HG03520 (cell line): ENCODE measurements at regions not wholly inside any gene's neighbourhood (a gene's known extent, or its start where the extent isn't known, plus 50 kb on each side); places are given as distances from the start of the nearest gene placed in this dataset.

ENCODE experiments used
- ATAC-seq: cut with Tn5 transposase; IDR thresholded peaks from one replicate; pipeline ENCODE4 v1.9.1; 2021; ENCODE audit warnings: mild to moderate bottlenecking, moderate library complexity; ENCODE audit not compliant: unreplicated experiment

- ATAC-seq: no peak
These were observed 178.5 kb downstream of the GPAM start for GRCh38 chr10:112005044-112005443.

DNA sequence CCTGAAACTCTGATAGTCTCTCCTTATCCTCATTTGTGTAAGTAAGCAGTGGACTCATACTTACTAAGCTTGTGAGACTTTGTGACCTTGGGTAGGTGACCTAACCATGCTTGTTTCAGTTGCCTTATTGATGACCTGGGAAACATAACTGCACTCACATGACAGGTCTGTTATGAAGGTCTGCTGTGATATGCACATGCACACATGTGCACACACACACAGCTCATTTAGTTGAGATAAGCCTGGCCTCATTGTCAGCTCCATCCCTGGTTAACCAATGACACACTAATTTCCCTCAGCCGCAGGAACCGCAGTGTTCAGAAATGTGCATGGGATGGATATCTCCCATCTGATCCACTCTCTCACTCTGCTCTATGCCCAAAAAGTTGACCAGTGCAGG is 177.2 kb downstream of the GPAM start:
- no peak for ATAC-seq

DNA sequence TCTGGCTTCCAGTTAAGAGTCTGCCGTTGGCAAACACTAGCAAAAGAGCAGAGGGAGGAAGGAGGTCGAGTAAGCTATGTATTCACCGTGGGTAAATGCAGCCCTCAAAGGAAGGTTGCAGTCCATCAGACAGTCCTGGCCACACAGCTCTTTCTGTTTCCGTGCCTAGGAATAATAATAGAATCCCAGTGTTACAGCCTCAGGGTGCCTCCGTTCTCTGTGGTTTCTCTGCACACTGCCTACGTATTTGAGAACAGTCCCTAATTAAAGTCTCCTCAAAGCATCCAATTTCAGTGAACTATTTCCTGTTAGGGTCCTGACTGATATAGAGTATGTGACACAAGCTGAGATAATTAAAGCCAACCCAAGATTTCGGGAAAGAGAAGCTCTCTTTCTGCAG is 176.7 kb downstream of the GPAM start:
- ATAC-seq: no peak

DNA sequence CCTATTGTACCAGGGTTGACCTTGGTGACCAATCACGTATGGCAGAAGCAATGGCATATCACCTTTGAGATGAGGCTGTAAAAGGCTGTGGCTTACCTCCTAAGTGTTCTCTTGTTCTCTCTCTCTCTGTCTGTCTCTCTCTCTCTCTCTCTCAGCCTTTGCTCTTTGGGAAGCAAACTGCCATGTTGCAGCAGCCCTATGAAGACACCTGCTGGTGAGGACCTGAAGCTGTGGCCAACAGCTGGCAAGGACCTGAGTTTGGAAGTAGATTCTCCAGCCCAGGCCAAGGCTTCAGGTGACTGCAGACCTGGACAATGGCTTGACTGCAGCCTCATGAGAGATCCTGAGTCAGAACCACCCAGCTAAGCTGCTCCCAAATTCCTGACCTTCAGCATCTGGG is 161.4 kb downstream of the GPAM start:
- ATAC-seq: no peak

DNA sequence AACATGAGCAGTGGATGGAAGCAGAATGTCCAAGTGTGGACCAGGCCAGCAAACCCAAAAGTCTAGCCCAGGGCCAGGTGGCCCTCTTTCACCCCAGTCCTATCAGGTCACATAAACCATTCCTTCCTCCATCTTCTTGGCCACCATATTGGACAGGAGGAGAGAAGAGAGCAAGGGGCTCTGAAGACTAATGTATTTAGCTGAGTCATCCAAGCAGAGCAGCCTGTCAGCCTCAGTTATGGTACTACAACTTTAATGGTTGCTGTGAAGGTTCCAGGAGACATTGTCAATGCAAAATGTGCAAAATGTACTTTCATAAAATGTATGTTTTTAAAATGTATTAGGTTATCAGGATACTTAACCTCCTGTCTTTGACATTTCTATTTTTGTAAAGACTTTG is 159.5 kb downstream of the GPAM start:
- no peak for ATAC-seq

DNA sequence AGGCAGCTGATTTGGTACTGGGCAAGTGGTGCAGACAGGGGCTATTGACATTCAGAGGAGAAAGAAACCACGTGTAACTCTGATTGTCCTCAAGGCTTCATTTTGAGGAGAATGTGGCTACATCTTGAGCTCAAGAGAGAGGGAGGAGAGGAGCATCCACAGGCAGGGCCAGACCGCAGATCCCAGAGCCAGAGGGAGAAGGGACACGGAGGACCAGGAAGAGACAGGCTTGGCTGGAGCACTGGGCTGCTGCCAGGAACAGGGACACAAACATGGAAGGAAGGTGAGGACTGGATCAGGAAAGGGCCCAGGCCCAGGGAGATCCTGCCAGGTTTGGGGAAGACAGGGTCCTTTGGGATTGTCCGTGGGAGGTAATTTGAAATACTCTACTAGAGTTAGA is 158.3 kb downstream of the GPAM start:
- no peak for ATAC-seq

GRCh38 chr10:112026438-112026837 is 157.1 kb downstream of the GPAM start:
- no peak for ATAC-seq

GRCh38 chr10:112027731-112028280 is 155.8 kb downstream of the GPAM start:
- ATAC-seq: no peak

DNA sequence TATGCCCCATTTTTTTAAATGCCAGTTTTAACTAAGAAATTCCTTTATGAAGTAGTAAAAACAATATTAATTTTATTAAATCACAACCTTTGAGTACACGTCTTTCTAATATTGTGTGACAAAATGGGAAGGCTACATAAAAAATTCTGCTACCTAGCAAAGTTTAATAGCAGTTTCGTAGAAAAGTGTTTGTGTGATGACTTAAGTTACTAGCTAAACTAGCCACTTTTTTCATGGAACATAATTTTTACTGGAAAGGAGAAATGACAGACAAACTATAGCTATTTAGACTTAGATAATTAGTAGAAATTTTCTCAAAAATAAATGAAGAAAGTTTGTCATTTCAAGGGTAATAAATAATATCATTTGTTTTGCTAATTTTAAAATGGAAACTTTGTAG is 153.1 kb downstream of the GPAM start:
- no peak for ATAC-seq

DNA sequence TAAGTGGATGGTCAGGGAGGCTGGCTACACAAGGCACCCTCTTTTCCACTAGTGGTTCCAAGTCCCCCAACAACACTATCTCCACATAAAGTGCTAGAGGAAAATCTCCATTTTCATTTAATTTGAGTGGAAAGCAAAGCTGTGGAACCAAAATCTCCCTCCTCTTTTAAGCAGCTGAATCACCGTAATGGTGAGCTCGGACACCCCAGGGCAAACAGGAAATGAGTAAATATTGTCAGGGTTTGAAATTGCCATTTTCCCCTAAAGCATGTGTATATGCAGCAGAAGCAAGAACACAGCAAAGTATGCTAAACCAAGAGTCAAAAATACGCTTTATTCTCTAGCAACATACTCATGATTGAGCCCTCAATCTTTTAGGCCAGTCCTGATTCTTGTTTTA is 143.7 kb downstream of the GPAM start:
- ATAC-seq: no peak

DNA sequence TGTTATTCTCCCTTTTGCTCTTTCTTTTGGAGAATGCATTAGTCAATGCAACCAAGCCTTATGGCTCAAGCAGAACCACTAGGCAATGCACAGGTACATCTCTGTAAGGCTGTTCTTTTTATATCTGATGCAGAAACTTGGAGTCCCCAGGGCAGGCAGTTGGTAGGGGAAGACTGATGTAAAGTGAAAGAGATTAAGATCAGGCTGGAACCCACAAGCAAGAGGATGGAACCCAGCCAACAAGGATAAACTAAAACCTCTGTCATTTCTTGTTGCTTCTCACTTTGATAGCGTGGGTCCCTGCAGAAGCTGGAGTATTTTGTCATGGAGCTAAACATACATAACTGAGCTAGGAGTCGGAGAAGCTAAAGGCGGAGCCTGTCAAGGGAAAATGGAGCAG is 142.9 kb downstream of the GPAM start:
- ATAC-seq: no peak

DNA sequence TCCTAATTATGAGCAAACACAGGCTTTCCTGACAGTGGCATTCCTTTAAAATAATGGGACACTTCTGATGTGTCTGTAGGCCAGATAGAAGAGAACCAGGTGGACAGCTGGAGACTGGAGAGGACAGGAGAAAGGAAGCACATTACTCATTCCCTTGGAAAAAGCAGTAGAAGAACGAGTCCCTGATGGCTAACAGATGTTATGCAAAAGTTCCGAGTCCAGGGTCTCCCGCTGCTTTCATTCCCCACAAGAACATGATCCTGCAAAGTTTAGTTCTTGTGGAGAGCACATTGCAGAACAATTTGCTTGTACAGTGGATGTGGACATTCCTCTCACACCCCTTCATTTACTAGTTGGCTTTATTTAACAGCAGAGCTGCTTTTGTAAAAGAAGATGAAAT is 137.6 kb downstream of the GPAM start:
- ATAC-seq: no peak

DNA sequence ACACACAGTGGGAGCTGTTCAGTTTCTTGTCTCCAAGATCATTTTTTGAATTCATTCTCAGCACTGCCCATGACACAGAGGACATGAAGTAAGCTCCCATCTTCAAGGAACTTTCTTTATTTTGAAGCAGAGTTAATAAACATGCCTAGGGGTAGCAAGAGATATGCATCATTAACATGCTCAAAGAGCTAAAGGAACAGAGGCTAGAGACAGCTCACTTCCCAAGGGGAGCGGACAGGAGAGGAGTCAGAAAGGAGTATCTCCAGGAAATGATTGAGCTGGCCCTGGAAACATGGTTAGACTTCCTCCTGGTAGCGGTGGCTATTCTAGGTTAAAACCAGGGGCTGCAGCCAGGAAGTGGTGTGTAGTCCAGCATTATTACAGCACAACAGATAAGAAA is 135.9 kb downstream of the GPAM start:
- no peak for ATAC-seq

DNA sequence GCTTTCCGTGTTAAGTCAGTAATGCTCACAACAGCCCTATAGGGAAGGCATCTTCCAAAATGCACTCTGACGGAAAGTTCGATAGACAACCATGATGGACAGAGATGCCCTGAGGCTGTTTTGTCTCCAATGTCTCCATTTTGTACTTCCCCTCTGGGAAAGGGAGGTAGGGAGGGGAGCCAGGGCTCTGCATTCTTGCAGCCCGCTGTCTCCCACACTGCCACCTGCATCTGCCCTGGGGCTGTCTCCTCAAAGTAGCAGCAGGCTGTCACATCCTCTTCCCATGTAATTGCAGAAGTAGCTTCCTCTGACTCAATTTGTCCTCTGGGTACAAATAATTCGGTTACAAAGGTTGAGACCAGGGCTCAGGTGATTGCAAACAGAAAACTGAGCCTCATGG is 131.4 kb downstream of the GPAM start:
- ATAC-seq: no peak

DNA sequence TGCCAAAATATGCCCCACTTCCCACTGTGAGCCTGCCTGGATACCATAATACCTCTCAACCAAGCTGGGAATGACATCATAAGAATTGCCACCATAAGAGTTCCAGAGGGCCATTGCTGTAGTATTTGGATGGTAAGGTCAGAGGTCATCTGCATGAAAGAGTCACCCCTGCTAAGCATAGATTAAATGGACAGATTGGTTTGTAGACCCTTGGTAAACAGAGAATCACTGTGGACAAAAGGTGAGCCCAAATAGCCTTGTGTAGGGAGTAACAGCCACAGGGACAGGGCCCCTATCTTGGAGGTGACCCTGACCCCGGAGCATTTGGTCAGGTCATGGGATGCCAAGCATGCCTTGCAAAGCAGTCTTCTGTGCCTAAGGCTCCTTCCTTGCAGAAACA is 129.7 kb downstream of the GPAM start:
- no peak for ATAC-seq

GRCh38 chr10:112054516-112054915 is 129.0 kb downstream of the GPAM start:
- ATAC-seq: no peak

GRCh38 chr10:112057072-112057471 is 126.5 kb downstream of the GPAM start:
- no peak for ATAC-seq

GRCh38 chr10:112059220-112059619 is 124.3 kb downstream of the GPAM start:
- ATAC-seq: no peak

DNA sequence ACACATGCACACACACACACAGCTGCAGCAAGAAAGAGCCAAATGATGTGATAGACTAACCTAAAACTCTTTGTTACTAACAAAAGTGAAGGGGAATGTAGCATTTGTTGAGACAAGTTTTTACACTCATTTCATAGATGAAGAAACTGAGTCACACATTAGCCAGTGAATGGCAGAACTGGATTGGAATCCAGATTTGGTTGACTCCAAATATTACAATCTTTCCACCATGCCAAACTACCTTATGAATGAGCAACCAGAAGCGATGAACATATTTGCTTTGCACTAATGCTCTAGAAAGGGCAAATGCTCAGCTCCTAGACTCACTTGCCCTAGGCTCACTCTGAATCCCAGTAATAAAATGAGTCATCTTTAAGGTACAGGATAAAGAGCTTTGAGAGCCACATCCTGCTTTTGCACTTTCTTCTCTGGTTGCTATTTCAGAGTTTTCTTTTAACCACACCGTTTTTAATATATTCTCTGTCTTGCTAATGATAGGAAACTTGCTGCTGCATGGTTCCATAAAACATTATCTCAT is 111.9 kb downstream of the GPAM start:
- ATAC-seq: no peak

GRCh38 chr10:112078003-112078402 is 105.6 kb downstream of the GPAM start:
- ATAC-seq: no peak

DNA sequence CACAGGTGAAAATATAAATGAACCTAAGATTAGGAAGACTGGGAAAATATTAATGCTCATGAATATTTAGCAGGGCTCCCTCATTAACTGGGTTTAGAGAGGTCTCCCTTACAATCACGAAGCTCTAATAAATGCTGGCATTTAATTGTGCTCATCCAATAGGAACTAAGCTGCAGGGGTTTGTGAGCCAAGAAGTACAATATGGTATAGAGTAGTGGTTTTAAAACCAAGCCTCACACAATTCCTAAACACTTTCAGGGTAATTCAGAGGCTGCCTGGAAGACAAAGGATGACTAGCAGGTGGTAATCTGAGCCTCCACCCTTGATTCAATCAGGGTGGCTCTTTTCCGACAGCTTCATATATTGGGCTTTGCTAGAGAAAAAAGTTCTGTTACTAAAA is 103.3 kb downstream of the GPAM start:
- no peak for ATAC-seq

GRCh38 chr10:112082120-112082519 is 101.4 kb downstream of the GPAM start:
- no peak for ATAC-seq

DNA sequence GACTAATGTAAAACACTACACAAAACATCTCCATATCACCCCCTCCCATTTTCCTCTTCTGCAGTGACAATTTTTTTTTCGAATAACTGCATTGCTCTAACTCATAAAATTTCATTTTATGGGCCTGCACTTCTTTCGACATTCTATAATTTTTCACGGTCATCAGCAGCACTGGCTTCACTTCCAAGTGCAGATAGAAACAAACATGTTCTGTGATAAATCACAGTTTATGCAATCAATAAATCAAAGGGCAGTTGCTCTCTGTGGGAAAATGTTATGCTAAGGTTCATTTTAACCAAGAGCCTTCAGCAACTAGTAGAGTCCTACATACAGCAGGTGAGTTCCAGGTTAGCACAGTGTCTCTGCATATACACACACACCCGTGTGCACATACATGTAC is 100.1 kb downstream of the GPAM start:
- ATAC-seq: no peak
